Glomerular visceral epithelial cell (primary cell): ENCODE measurements at regions not wholly inside any gene's neighbourhood (a gene's known extent, or its start where the extent isn't known, plus 50 kb on each side); places are given as distances from the start of the nearest gene placed in this dataset.

Experiments used
- DNase-seq: peaks from one replicate; pipeline ENCODE4 v3.0.0-alpha.2; 2016; ENCODE audit errors: extremely low spot score

DNA sequence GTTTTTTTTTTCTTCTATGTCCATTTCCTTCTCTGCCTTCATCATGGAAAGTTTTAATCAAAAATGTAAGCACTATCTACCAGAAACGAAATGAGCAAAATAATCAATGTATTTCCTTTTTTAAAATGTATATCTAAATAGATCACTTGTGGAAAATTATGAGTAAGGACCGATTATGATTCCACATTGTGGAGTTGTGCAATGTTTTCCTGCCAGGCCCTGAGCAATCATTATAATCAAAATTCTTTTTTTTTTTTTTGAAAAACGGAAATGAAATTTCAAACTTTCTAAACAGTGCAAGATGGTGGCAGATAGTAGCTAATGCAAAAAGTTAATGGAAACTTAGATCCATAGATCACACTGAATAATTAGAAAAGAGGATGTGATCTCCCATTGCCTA, 1074.6 kb upstream of the TMEM132C start:
- no peak for DNase-seq

DNA sequence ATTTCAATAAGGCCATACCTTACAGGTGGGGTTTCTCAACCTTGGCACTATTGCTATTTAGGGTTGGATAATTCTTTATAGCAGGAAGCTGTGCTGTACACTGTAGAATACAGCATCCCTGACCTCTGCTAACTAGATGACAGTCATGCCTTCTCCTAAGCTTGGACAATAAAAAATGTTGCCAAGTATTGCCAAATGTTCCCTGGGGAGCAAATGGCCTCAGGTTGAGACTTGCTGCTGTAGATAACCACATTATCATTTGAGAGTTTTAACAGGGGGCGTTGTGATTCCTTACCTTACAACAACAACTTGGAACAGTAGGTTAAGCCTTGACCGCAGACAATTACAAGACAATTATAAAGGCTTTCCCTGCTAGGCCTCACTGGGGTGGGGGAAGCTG, 1073.6 kb upstream of the TMEM132C start:
- DNase-seq: no peak

DNA sequence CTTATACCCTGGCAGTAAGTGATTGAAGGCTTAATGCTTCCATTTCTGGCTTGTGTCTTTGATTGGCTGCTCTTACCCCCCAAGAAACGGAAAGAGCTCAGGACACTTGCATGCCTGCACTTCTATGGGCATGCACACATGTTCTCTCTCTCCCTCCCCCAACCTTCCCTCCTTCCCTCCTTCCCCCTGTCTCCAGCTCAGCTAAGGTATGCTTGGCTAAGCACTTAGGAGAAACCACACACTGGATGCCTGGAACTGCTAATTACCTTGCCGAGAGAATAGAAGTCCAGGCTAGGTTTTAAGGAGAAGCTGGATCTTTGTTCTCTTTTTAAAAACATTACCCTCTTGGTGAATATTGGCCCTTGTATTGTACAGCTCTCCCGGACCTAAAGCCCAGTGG, 1072.8 kb upstream of the TMEM132C start:
- peak; percentile 60 for DNase-seq

DNA sequence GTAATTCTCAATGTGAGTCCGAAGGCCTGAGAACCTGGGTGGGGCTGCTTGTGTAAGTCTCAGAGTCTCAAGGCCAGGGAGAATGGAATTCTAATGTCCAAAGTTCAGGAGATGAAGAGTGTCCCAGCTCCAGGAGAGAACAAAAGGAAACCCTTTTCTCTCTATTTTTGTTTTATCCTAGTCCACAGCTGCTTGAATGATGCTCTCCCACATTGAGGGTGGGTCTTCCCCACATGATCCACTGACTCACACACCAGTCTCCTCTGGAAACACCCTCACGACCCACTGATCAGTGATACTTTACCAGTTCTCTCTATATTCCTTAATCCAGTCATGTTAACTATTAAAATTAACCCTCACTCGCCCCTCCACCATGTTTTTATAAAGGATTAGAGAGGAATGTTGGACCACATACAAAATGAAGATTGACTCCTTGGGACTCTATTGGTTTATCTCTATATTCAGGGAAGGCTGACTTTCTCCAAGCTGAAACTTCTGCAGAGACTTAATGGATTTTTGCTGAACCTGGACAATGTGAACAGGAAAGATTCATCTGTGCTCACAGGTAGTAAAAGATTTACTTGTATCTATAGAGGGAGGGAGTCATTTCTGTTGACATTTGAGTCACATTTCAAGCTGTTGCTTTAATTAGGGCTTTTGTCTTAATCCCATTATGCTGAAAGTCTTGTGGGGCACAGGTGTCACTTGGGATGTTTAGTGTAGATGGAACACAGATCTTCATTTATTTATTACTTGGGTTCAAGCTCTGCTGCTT, 1061.0 kb upstream of the TMEM132C start:
- peak; percentile 60 for DNase-seq

DNA sequence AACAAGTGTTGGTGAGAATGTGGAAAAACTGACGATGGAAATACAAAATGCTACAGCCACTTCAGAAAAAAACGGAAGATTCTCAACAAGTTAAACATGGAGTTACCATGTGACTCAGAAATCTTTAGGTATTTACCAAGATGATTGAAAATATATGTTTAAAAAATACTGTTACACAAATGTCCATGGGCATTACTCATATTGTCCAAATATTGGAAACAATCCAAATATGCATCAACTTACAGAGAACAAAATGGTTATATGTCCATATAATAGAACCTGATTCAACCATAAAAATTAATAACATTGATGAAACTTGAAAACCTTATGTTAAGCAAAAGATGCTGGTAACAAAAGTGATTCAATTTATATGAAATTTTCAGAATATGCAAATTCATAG, 1057.7 kb upstream of the TMEM132C start:
- no peak for DNase-seq

DNA sequence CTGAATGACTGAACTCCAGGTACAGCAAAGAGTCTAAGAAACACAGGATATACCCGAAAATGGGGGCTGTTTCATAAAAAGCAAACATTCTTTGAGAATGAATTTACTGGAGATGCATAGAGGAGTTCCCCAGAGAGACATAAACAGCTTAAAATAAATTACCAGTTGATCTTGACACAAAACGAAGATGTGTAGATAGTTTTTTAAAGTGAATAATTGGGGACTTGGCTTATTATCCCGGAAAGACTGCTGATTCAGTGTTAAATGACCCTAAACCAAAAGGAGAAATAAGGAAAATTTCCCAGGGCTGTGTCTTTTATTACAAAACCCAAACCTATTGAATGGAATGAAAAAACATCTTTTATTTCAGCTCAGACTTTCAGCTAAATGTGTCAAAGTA, 1052.8 kb upstream of the TMEM132C start:
- DNase-seq: no peak

DNA sequence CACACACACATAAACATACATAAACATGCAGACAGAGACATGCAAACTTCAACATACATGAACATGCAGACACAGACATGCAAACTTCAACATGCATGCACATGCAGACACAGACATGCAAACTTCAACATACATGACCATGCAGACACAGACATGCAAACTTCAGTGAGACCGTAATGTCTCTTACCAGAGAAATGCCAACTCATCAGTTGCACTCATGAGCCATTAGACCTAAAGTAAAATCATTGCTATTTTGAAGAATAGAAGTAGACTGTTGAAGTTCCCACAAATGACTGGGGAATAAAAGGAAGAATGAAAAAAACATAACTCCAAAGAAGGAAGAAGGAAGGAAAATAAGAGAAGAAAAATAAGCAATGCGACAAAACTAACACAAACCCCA, 1044.0 kb upstream of the TMEM132C start:
- no peak for DNase-seq

DNA sequence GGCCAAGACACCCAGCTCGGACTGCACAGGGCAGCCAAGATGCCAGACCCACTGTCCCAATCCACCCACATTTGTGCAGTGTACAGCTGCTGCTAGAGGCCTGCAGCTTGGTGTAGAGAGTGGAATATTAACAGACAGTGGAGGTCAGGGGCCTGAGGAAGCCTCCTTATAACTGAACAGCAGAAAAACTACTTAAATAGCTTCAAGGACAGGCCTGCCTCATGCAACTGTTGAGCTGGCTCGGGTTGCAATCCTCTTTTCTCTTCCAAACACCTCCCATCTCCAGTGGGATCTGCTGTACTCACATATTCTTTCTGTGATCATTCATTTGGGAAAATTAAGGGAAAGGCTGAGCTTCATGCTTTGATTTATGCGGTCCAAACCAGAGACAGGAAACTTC, 1043.2 kb upstream of the TMEM132C start:
- DNase-seq: no peak

DNA sequence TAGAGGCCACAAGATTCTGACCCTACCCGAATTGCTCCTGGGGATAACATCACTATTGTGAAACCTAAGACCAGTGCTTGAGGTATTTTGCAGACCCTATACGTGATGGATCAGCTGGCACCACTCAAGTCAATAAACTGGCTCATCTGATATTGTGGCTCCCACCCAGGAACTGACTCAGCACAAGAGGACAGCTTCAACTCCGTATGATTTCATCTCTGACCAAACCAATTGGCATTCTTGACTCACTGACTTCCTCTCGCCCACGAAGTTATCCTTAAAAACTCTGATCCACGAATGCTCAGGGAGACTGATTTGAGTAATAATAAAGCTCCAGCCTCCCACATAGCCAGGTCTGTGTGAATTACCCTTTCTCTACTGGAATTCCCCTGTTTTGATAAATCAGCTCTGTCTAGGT, 1036.1 kb upstream of the TMEM132C start:
- peak; percentile 94 for DNase-seq

DNA sequence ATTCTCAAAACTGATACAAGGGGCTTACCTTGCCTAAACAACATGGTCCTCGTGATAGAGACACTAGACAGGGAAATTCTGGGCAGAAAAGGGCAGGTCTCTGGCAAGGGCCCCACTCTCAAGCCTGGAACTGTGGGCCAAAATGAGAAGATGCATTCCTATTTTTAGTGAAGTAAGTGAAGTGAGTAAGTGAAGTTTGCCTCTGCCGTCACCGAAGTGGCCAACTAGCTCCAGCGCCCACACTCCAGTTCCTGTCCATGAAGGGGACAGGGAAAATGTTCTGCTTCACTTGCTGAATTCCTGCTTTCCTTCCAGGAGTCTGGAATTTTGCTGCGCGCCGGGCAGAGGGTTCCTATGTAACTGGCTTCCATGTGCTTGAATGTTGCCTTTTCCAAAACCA, 1035.6 kb upstream of the TMEM132C start:
- peak; percentile 33 for DNase-seq

DNA sequence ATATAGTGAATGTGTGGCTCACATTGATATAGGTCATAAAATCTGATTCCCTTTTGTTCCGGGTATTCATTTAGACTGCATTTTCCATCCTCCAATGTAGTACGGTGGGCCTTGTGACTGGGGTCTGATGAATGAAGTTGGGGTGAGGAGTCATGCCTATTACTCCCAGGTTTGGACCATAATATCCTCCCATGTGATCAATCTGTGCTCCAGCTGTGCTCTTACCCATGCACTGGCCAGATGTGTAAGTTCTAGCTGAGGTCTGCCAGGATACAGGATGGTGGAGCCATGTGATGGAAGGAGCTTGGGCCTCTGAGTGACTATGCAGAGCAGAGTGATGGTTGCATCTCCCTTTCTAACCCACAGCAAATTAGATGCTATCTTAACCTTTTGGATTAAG, 1034.0 kb upstream of the TMEM132C start:
- no peak for DNase-seq

DNA sequence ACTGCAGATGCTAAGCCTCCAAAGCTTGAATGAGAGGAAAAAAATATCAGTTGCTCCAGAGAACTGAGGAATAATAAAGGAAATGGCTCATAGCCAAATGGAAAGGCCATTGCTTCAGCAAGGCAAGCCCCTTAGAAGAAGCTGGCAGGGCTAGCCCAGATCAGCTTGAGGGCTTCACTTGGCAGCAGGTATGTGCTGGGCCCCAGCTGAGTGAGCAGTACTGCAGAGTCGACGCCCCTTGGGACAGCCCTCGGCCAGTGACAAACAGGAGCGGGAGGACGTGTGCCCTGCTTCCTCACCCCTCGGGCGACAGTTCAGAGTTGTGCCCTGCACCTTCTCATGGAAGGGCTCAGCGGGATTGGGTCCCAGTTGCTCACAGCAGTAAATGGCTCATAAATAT, 1031.2 kb upstream of the TMEM132C start:
- peak; percentile 31 for DNase-seq

DNA sequence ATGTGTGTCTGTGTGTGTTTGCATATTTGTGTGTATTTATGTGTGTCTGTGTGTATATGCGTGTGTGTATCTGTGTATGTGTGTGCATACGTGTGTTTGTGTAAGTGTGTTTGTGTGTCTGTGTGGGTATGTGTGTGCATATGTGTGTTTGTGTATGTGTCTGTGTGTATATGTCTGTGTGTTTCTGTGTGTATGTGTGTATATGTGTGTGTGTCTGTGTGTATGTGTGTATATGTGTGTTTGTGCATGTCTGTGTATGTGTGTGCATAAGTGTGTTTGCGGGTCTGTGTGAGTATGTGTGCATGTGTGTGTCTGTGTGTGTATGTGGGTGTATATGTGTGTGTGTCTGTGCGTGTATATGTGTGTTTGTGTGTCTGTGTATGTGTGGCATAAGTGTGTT, 1030.5 kb upstream of the TMEM132C start:
- no peak for DNase-seq

DNA sequence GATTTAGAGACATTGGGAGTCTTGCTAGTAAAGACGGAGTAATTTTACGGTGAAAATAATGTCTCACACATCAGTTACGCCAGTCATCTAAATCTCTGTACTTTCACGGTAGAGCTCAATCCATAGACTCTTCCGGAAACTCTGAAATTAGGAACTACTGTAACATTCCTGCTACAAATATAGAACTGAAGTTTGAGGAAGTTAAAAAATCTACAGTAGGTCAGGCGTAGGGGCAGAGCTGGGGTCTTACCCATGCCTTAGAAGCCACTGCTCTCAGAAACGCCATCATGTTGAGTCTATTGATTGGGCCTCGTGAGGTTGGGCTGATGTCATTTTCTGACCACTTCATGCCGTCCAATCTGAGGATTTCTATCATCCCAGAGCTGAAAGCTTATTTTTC, 1029.8 kb upstream of the TMEM132C start:
- no peak for DNase-seq

DNA sequence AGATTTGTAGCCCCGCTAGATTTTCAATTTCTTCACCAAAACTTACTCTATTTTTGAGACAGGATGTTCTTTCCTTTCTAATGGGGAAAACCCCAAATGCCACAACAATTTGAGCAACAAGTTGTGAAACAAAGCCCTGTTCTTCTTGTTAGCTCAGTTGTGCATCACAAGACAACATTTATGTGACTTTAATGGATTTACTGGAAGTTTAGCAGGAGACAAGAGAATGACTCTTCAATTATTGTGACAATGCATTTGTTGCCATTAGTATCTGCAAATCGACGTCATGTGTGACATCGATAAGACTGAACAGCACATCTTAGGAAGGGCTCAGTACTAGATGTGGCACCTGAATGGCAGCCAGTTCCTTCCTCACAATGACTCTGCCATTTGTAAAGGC, 1028.9 kb upstream of the TMEM132C start:
- DNase-seq: no peak

DNA sequence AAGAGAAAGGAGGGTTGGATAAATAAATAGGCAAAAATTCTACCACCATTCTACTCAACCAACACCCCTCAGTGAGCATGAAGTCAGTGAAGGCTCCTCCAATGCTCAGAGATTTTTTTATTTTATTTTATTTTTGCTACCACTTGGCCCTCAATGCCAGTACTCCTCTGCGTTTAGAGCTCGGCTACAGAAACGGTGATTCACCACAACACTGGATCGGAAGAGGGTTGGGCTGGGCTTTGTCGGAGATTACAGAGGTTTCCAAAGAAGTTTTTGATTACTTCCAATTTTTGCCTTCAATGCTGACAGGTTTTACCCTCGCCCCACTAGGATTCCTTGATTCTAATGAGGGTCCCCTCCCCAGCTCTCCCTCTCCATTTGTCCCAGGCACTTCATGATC, 1027.2 kb upstream of the TMEM132C start:
- no peak for DNase-seq

DNA sequence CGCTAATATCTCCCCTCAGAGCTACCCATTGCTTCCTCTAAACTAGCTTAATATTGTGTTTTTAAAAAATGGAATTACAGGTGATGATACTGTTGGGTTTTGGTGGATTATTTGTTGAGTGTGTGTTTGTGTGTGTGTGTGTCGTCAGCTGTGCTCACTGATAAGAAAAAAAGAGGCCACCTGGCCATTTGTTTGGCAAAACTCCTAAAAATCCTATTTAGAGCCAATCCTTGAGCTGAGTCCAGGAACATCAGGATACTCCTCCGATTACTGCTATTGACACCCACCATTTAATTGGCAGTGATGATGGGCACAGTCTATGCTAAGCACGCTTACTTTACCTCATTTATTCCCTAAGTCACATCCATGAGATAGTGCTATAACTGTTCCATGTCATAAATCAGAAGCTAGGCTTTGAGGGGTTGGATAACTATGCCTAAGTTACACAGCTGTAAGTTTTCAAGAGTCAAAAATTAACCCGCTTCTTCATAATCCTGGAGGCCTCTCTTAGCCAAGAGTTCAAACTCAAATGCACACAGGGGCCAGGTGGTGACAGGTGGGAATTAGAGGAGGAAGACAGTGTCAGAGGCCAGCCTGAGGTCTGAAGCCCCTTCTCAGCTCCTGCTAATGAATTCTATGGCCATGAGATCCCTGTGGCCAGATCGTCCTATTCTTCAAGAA, 1026.6 kb upstream of the TMEM132C start:
- no peak for DNase-seq

DNA sequence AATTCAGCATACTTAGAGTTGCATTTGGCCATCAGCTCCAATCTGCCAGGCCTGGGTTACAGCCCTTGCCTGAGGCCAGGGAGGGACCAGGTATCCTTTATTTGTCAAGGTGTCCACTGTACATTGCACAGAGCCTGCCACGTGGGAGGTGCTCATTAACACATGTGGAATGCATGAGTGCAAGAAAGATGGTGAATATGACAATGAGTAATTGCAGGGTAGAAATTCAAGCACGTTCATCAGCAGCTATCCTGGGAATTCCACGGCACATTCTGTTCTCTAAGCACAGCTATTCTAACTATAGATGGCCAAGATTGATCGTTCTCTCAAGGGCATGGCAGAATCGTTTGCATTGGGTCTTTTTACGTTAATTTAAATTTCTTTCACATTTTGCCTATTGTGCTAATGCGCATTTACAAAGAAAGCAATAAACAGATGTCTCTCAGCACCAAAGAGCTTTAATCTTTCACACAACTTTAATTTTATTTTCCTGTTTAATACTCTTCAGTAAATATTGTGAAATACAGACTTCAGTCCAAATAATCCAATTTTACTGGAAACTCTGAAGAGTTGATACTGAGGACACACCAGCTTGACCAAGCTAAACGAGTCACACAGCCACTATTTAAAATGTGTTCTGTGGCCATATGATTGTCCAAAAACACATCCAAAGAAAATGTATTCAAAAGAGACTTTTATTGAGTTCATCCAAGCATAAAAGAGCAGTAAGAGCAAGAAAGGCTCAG, 1025.7 kb upstream of the TMEM132C start:
- peak; percentile 43 for DNase-seq

DNA sequence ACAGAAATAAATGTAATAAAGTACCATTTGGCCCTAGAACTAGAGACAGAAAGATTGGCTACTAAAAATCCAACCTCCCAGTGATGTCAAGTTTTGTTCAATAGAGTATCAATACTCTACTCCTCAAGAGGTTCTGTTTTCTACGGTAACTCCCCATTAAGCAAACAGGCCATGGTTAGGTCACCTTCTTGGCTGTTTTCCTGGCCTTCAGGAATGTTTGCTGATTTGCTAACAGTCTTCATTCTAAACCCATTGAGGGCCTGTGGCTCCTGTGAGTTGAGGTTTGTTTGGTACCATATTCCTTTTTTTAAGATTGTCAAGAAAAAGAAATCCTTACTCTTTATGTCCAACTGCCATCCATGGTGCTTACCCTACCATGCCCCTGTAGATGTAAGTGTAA, 1022.0 kb upstream of the TMEM132C start:
- DNase-seq: no peak

DNA sequence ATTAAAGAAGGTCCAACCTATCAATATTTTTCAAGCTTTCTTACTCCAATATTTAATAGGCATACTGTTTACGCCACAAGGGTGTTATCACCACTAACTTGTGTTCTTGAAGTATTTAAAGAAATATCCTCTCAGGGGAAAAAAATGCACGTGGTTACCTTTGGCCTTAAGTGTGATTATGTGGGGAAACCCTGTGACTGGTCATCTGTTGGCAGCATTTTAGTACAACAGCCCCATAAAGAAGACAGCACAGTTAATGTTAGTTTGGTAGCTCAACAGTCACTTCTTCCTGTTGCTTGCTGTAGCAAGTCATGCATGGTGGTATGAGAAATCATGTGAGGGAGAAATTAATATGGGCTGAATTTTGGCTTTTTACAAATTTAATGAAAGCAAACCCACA, 1021.5 kb upstream of the TMEM132C start:
- DNase-seq: peak; percentile 61

DNA sequence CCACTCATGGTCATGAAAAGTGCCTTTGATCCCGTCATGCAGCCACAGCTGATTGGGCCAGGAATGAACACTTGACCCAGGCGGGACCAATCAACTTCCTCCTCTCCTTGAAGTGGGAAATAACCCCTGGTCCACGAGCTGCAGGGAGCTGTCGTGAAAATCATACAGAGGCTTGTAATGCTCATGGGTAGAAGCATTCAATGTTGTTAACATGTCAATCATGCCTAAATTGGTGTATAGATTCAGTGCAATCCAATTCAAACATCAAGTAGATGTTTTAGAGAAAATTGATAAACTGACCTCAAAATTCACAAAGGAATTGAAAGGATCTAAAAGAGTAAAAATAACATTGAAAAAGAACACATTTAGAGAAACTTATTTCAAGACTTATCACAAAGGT, 1019.0 kb upstream of the TMEM132C start:
- DNase-seq: no peak

DNA sequence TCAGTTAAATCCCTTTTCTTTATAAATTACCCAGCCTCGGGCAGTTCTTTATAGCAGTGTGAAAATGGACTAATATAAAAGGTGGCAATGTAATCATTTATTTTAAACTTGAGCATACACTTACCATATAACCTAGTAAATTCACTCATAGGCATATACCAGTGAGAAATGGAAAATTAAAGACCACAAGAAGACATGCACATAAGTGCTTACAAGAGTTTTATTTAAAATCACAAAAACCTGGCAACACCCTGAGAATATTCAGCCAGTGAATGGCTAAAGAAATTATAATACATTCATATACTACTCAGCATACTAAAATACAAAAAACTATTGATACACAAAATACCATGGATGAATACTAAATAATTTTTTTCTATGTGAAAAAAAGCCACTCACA, 1017.5 kb upstream of the TMEM132C start:
- no peak for DNase-seq

DNA sequence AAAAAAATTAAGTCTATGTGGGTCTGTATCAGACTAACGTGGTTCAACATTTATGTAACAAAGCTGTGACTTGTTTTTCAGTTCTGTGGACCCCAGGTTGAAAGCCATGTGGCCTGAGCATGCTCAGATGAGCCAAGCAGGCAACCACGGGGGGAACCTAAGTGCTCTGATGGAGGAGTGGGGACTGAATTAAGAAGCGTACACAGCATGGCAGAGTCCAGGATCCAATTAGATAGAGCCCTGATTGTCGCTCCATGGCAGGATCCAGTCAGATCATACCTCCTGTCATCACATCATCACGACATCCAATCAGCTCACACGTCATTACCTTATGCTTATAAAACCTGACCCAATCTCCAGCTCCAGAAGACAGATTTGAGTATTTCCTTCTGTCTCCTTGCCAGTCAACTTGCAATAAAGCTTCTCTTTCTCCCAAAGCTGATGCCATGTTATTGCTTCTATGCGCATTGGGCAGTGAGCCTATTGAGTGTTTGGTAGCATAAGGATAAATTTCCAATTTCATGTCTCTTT, 1013.1 kb upstream of the TMEM132C start:
- no peak for DNase-seq
